Endothelial cell of umbilical vein (primary cell): ENCODE measurements at regions not wholly inside any gene's neighbourhood (a gene's known extent, or its start where the extent isn't known, plus 50 kb on each side); places are given as distances from the start of the nearest gene placed in this dataset.

Experiments
- BruUV-seq: library from RNA; stranded (reverse); fragments of 400-500 nt; replicated peaks from 2 replicates; lab custom pipeline; 2021; lab: Mats Ljungman, UMichigan
- CTCF ChIA-PET: fragments of 300-600, 350-600 bp; sonication (Branson Sonifier 250); formaldehyde crosslinking; loops from one replicate; lab custom pipeline; 2021; ENCODE audit warnings: antibody characterized with exemption, inconsistent platforms; lab: Charles Lee
- POLR2A ChIA-PET: fragments of 300-600, 350-600 bp; sonication (Branson Sonifier 250); formaldehyde crosslinking; loops from one replicate; lab custom pipeline; 2021; ENCODE audit warnings: antibody characterized with exemption, inconsistent platforms; lab: Charles Lee
- DNase-seq: peaks from one replicate; pipeline ENCODE4 v3.0.0-alpha.2; 2011; ENCODE audit warnings: low read depth, low spot score
- FAIRE-seq: peaks from 2 replicates; lab custom pipeline; 2011; peaks lifted over from hg19 to GRCh38; lab: Jason Lieb, UNC
- H2AFZ ChIP-seq: 2 replicates; pipeline ENCODE4 v1.6.0; 2012; ENCODE audit warnings: low read depth, low read length, control low read depth, inconsistent platforms
- H3K27ac ChIP-seq: 2 replicates; pipeline ENCODE4 v1.5.1; 2011; ENCODE audit warnings: low read depth, mild to moderate bottlenecking, control low read depth, low read length, moderate library complexity; ENCODE audit not compliant: insufficient read depth
- H3K27me3 ChIP-seq, 2 experiments: 2 replicates each; pipeline versions ENCODE4 v1.6.0 to v1.6.1; 2011; ENCODE audit warnings: low read length in 2 of 2, mixed read lengths in 1 of 2; ENCODE audit not compliant: control insufficient read depth in 2 of 2, insufficient read depth in 2 of 2
- H3K36me3 ChIP-seq, 2 experiments: 2 replicates in 1 of 2; 3 replicates in 1 of 2; pipeline ENCODE4 v1.5.1; 2011; ENCODE audit warnings: low read length in 2 of 2, mild to moderate bottlenecking in 1 of 2, moderate library complexity in 1 of 2; ENCODE audit not compliant: control insufficient read depth in 2 of 2, insufficient read depth in 2 of 2; ENCODE audit errors: extremely low read depth in 1 of 2
- H3K4me1 ChIP-seq: 3 replicates; pipeline ENCODE4 v1.5.1; 2011; ENCODE audit warnings: mild to moderate bottlenecking, low read length; ENCODE audit not compliant: control insufficient read depth, insufficient read depth; ENCODE audit errors: extremely low read depth
- H3K4me2 ChIP-seq: 2 replicates; pipeline ENCODE4 v1.6.1; 2011; ENCODE audit warnings: low read length, control low read depth, mixed read lengths; ENCODE audit not compliant: insufficient read depth
- H3K4me3 ChIP-seq, 3 experiments: fragments of 200-600 bp in 1 of 3; sonication (generic), shearing (Covaris generic) in 1 of 3; replicated peaks in 1 of 3; 2 replicates each; pipeline ENCODE4 v1.5.1; 2011 to 2016; ENCODE audit warnings: control low read depth in 3 of 3, low read length in 3 of 3, mild to moderate bottlenecking in 2 of 3, inconsistent platforms in 1 of 3, low read depth in 1 of 3, moderate library complexity in 1 of 3; ENCODE audit not compliant: insufficient read depth in 1 of 3
- H3K79me2 ChIP-seq: 2 replicates; pipeline ENCODE4 v1.6.0; 2012; ENCODE audit warnings: low read length, inconsistent platforms; ENCODE audit not compliant: control insufficient read depth, insufficient read depth
- H3K9ac ChIP-seq: replicated peaks from 2 replicates; pipeline ENCODE3; 2011; ENCODE audit warnings: low read length, control low read depth; ENCODE audit not compliant: insufficient read depth; ENCODE audit errors: extremely low read depth
- H3K9me1 ChIP-seq: replicated peaks from 3 replicates; pipeline ENCODE4 v1.6.0; 2011; ENCODE audit warnings: mild to moderate bottlenecking, low read length; ENCODE audit not compliant: control insufficient read depth, insufficient read depth; ENCODE audit errors: extremely low read depth
- H3K9me3 ChIP-seq: replicated peaks from 2 replicates; pipeline ENCODE4 v1.5.1; 2012; ENCODE audit warnings: low read length, inconsistent platforms; ENCODE audit not compliant: control insufficient read depth, insufficient read depth
- H4K20me1 ChIP-seq: replicated peaks from 2 replicates; pipeline ENCODE3; 2011; ENCODE audit warnings: mild to moderate bottlenecking, low read length; ENCODE audit not compliant: control insufficient read depth, insufficient read depth; ENCODE audit errors: extremely low read depth
- CTCF ChIP-seq, 2 donors: IDR thresholded peaks; 1 replicate in 1 of 2; 2 replicates in 1 of 2; pipeline ENCODE4 v1.5.1; 2011; ENCODE audit warnings: low read length in 2 of 2, mild to moderate bottlenecking in 2 of 2, moderate library complexity in 2 of 2, control low read depth in 1 of 2, inconsistent platforms in 1 of 2, low read depth in 1 of 2; ENCODE audit not compliant: insufficient read depth in 1 of 2; ENCODE audit errors: extremely low read depth in 1 of 2
- EZH2 ChIP-seq: IDR thresholded peaks from 2 replicates; pipeline ENCODE4 v1.6.1; 2012; ENCODE audit warnings: borderline replicate concordance, low read depth, mild to moderate bottlenecking, moderate library complexity, low read length, inconsistent platforms; ENCODE audit not compliant: severe bottlenecking
- FOS ChIP-seq: IDR thresholded peaks from 2 replicates; pipeline ENCODE4 v1.6.1; 2011; ENCODE audit warnings: mild to moderate bottlenecking, low read length, moderate library complexity, borderline replicate concordance; ENCODE audit not compliant: insufficient read depth
- GATA2 ChIP-seq: IDR thresholded peaks from 2 replicates; pipeline ENCODE4 v1.7.0; 2011; ENCODE audit warnings: low read depth, mild to moderate bottlenecking, moderate library complexity, mixed read lengths, low read length; ENCODE audit not compliant: insufficient read length, insufficient read depth
- JUN ChIP-seq: IDR thresholded peaks from 2 replicates; pipeline ENCODE4 v1.6.1; 2011; ENCODE audit warnings: borderline replicate concordance, low read depth; ENCODE audit not compliant: insufficient read length, insufficient read depth
- MAX ChIP-seq: IDR thresholded peaks from 2 replicates; pipeline ENCODE4 v1.6.1; 2011; ENCODE audit not compliant: insufficient read depth, insufficient read length
- MYC ChIP-seq: IDR thresholded peaks from one replicate; pipeline ENCODE4 v1.6.1; 2011; ENCODE audit warnings: mild to moderate bottlenecking, low read depth, low read length
- POLR2A ChIP-seq: IDR thresholded peaks from 2 replicates; pipeline ENCODE4 v1.6.1; 2012; ENCODE audit warnings: low read depth, mild to moderate bottlenecking, control low read depth, low read length
- POLR2AphosphoS5 ChIP-seq: IDR thresholded peaks from 2 replicates; pipeline ENCODE4 v1.6.1; 2012; ENCODE audit warnings: low read depth, mild to moderate bottlenecking, control low read depth, low read length, moderate library complexity; ENCODE audit not compliant: insufficient read depth
- dilution Hi-C: fragments of 300-500 bp; cut with MboI; formaldehyde crosslinking; loops from one replicate; pipeline ENCODE4 v1.15.0; 2019; ENCODE audit warnings: low sequenced_read_pairs; ENCODE audit not compliant: extremely low pct_ligation_motif_present
- intact Hi-C: fragments of 100-400 bp; cut with micrococcal nuclease; formaldehyde crosslinking; loops from one replicate; pipeline ENCODE4 v1.10.0; 2022

GRCh38 chr7:49407205-49407604 is 366.2 kb upstream of the VWC2 start:
- intact Hi-C loops: no loop called here
- no peaks in the 10 kb centered on the region for H3K9me1 ChIP-seq
- no peaks in the 10 kb centered on the region for H3K36me3 ChIP-seq
- TF ChIP-seq CTCF (IDR thresholded peaks at IDR 0.05; ENCODE audit: extremely low read depth in 1 of 2, insufficient read depth in 1 of 2, low read depth in 1 of 2, low read length in 2 of 2) (no peak), GATA2 (no peak), POLR2AphosphoS5 (no peak), POLR2A (no peak), MYC (no peak), JUN (no peak), EZH2 (no peak), MAX (no peak), FOS (no peak)
- no peaks in the 10 kb centered on the region for H3K27me3 ChIP-seq
- CTCF ChIA-PET: no interaction called here
- peaks cover 2% of the 10 kb centered on the region for H3K9me3 ChIP-seq
- H2AFZ ChIP-seq: no peak overlapping the region
- H3K4me3 ChIP-seq: no peak overlapping the region
- H3K27ac ChIP-seq: no peak overlapping the region
- FAIRE-seq (no peak), DNase-seq (no peak)
- POLR2A ChIA-PET: no interaction called here
- H4K20me1 ChIP-seq: no peaks in the 10 kb centered on the region
- no peaks in the 10 kb centered on the region for H3K4me1 ChIP-seq
- H3K79me2 ChIP-seq: no peaks in the 10 kb centered on the region
- no peak overlapping the region for H3K9ac ChIP-seq
- dilution Hi-C loops: no loop called here
- no peak overlapping the region for H3K4me2 ChIP-seq
- BruUV-seq: no TSS peak
